ENCODE measurements at regions not wholly inside any gene's neighbourhood (a gene's known extent, or its start where the extent isn't known, plus 50 kb on each side); places are given as distances from the start of the nearest gene placed in this dataset.

DNA sequence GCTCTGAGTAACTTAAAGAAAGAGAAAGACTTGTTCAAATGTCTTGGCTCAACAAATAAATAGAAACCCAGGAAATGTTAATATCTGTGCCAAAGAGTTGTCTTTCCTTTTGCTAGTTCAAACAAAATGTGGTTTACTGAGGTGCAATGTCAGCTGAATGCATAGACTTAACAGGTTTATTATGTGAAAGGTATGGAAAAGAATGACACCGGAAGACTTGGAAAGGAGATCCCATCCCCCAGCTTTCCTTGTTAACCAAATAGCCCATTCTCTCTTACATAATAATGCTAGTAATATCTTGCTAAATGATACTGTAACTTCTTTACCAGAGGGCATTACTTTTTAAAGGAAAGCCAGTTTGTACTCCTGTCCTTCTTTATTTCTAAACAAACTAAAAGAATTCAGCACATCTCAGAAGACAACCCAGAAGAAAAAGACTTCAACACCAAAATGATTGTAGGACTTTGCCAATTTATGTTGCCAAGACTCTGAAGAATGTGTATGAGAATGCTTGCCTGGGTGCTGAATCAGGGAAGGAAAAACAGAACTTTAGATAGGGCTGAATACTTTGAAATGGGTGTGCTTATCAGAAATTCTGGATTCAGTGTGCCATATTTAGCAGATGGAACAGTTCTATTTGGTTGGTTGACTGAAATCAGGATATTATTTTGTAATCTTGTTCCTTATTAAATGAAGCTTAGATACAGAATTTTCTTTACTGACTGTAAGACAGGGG is 344.1 kb downstream of the TMEM38B start:
- BruUV-seq (replicated peaks), result no TSS peak
- CTCF ChIA-PET, result no interaction called here

GRCh38 chr9:106039151-106039935 is 345.0 kb downstream of the TMEM38B start:
- H3K79me2 ChIP-seq (ENCODE audit: control insufficient read depth, insufficient read depth, low read length), result no peaks in the 10 kb centered on the region
- DNase-seq (ENCODE audit: low read depth, low spot score), result no peak
- CTCF ChIA-PET, result no interaction called here
- no peaks in the 10 kb centered on the region for H3K9me1 ChIP-seq (replicated peaks; ENCODE audit: control insufficient read depth, extremely low read depth, insufficient read depth, low read length)
- no peak overlapping the region for H2AFZ ChIP-seq (ENCODE audit: low read depth, low read length)
- dilution Hi-C loops (cut with MboI; ENCODE audit: extremely low pct_ligation_motif_present, low sequenced_read_pairs), result no loop called here
- H3K27ac ChIP-seq (ENCODE audit: insufficient read depth, low read depth, low read length), result no peak overlapping the region
- H3K9ac ChIP-seq (replicated peaks; ENCODE audit: extremely low read depth, insufficient read depth, low read length), result no peak overlapping the region
- TF ChIP-seq, protein P1, sequence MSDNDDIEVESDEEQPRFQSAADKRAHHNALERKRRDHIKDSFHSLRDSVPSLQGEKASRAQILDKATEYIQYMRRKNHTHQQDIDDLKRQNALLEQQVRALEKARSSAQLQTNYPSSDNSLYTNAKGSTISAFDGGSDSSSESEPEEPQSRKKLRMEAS (IDR thresholded peaks at IDR 0.05; ENCODE audit: insufficient read depth, insufficient read length), result no peak
- TF ChIP-seq, protein P2, sequence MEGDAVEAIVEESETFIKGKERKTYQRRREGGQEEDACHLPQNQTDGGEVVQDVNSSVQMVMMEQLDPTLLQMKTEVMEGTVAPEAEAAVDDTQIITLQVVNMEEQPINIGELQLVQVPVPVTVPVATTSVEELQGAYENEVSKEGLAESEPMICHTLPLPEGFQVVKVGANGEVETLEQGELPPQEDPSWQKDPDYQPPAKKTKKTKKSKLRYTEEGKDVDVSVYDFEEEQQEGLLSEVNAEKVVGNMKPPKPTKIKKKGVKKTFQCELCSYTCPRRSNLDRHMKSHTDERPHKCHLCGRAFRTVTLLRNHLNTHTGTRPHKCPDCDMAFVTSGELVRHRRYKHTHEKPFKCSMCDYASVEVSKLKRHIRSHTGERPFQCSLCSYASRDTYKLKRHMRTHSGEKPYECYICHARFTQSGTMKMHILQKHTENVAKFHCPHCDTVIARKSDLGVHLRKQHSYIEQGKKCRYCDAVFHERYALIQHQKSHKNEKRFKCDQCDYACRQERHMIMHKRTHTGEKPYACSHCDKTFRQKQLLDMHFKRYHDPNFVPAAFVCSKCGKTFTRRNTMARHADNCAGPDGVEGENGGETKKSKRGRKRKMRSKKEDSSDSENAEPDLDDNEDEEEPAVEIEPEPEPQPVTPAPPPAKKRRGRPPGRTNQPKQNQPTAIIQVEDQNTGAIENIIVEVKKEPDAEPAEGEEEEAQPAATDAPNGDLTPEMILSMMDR (IDR thresholded peaks at IDR 0.05; ENCODE audit: extremely low read depth in 1 of 2, insufficient read depth in 1 of 2, low read depth in 1 of 2, low read length in 2 of 2), result no peak
- TF ChIP-seq GATA2 (IDR thresholded peaks at IDR 0.05; ENCODE audit: insufficient read depth, insufficient read length, low read depth, low read length) (no peak), POLR2AphosphoS5 (IDR thresholded peaks at IDR 0.05; ENCODE audit: insufficient read depth, low read depth, low read length) (no peak), FOS (IDR thresholded peaks at IDR 0.05; ENCODE audit: borderline replicate concordance, insufficient read depth, low read length) (no peak), EZH2 (IDR thresholded peaks at IDR 0.05; ENCODE audit: borderline replicate concordance, low read depth, low read length, severe bottlenecking) (no peak), POLR2A (IDR thresholded peaks at IDR 0.05; ENCODE audit: low read depth, low read length) (no peak), MYC (IDR thresholded peaks at IDR 0.05; ENCODE audit: low read depth, low read length) (no peak), JUN (IDR thresholded peaks at IDR 0.05; ENCODE audit: borderline replicate concordance, insufficient read depth, insufficient read length, low read depth) (no peak)
- no peak overlapping the region for H3K4me3 ChIP-seq (replicated peaks in 1 of 3; ENCODE audit: insufficient read depth in 1 of 3, low read depth in 1 of 3, low read length in 3 of 3)
- H4K20me1 ChIP-seq (replicated peaks; ENCODE audit: control insufficient read depth, extremely low read depth, insufficient read depth, low read length), result no peaks in the 10 kb centered on the region
- intact Hi-C loops (cut with micrococcal nuclease), result no loop called here
- no peak for FAIRE-seq
- no peaks in the 10 kb centered on the region for H3K27me3 ChIP-seq (ENCODE audit: control insufficient read depth in 2 of 2, insufficient read depth in 2 of 2, low read length in 2 of 2)
- POLR2A ChIA-PET, result no interaction called here
- H3K36me3 ChIP-seq (ENCODE audit: control insufficient read depth in 2 of 2, extremely low read depth in 1 of 2, insufficient read depth in 2 of 2, low read length in 2 of 2), result no peaks in the 10 kb centered on the region
- no TSS peak for BruUV-seq (replicated peaks)
- no peak overlapping the region for H3K4me2 ChIP-seq (ENCODE audit: insufficient read depth, low read length)
- H3K4me1 ChIP-seq (ENCODE audit: control insufficient read depth, extremely low read depth, insufficient read depth, low read length), result no peaks in the 10 kb centered on the region
- no peaks in the 10 kb centered on the region for H3K9me3 ChIP-seq (replicated peaks; ENCODE audit: control insufficient read depth, insufficient read depth, low read length)

More for the DNA sequence above, 344.1 kb downstream of the TMEM38B start:
- Histone ChIP-seq H3K27me3 (ENCODE audit: control insufficient read depth in 2 of 2, insufficient read depth in 2 of 2, low read length in 2 of 2) (no peaks in the 10 kb centered on the region), H3K9me3 (replicated peaks; ENCODE audit: control insufficient read depth, insufficient read depth, low read length) (peaks cover 1% of the 10 kb centered on the region), H3K36me3 (ENCODE audit: control insufficient read depth in 2 of 2, extremely low read depth in 1 of 2, insufficient read depth in 2 of 2, low read length in 2 of 2) (no peaks in the 10 kb centered on the region), H2AFZ (ENCODE audit: low read depth, low read length) (no peak overlapping the region), H4K20me1 (replicated peaks; ENCODE audit: control insufficient read depth, extremely low read depth, insufficient read depth, low read length) (no peaks in the 10 kb centered on the region), H3K4me2 (ENCODE audit: insufficient read depth, low read length) (no peak overlapping the region), H3K9me1 (replicated peaks; ENCODE audit: control insufficient read depth, extremely low read depth, insufficient read depth, low read length) (no peaks in the 10 kb centered on the region), H3K79me2 (ENCODE audit: control insufficient read depth, insufficient read depth, low read length) (no peaks in the 10 kb centered on the region), H3K9ac (replicated peaks; ENCODE audit: extremely low read depth, insufficient read depth, low read length) (no peak overlapping the region), H3K4me1 (ENCODE audit: control insufficient read depth, extremely low read depth, insufficient read depth, low read length) (no peaks in the 10 kb centered on the region), H3K4me3 (replicated peaks in 1 of 3; ENCODE audit: insufficient read depth in 1 of 3, low read depth in 1 of 3, low read length in 3 of 3) (no peak overlapping the region), H3K27ac (ENCODE audit: insufficient read depth, low read depth, low read length) (no peak overlapping the region)
- dilution Hi-C loops (cut with MboI; ENCODE audit: extremely low pct_ligation_motif_present, low sequenced_read_pairs), result no loop called here
- DNase-seq (ENCODE audit: low read depth, low spot score), result no peak
- intact Hi-C loops (cut with micrococcal nuclease), result no loop called here
- POLR2A ChIA-PET, result no interaction called here
- no peak for FAIRE-seq
- no peak for TF ChIP-seq JUN (IDR thresholded peaks at IDR 0.05; ENCODE audit: borderline replicate concordance, insufficient read depth, insufficient read length, low read depth)
- no peak for TF ChIP-seq MYC (IDR thresholded peaks at IDR 0.05; ENCODE audit: low read depth, low read length)
- TF ChIP-seq POLR2A (IDR thresholded peaks at IDR 0.05; ENCODE audit: low read depth, low read length), result no peak
- TF ChIP-seq, protein P1 (IDR thresholded peaks at IDR 0.05; ENCODE audit: insufficient read depth, insufficient read length), result no peak
